HG03457 (cell line): ENCODE measurements at regions not wholly inside any gene's neighbourhood (a gene's known extent, or its start where the extent isn't known, plus 50 kb on each side); places are given as distances from the start of the nearest gene placed in this dataset.

Experiments
- ATAC-seq: cut with Tn5 transposase; IDR thresholded peaks from one replicate; pipeline ENCODE4 v1.9.1; 2021; ENCODE audit warnings: moderate number of reproducible peaks; ENCODE audit not compliant: unreplicated experiment

DNA sequence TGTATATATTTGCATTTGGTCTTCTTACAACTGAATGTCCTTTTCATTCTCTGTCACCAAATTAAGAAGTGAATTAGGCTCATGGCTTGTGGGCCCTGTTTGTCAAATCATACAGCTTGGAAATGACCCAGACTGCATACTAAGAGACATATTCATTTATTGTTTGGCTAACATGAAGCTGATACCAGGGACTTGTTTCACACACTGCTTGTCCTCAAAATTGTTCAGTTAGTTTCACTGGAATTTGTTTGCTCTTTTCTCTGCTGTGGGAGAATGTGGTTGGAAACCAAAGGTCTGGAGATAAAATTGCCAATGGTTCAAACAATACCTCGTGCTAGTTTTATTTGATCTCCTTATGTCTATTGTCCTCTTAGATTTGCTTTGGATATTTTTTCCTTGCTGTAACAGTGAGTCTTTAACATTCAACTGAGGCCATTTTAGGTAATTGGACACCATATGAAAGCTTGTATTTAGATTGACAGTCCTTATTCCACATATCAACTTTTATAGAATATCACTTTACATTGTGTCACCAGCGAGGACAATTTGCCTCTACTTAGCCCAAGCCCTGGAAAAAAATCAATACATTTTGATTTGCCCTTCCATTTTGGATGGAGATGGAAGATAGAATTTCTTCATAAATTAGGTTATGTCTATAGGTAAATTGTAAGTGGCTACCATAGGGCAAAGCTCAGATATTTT lies 144.3 kb upstream of the MTAP start:
- ATAC-seq = no peak

DNA sequence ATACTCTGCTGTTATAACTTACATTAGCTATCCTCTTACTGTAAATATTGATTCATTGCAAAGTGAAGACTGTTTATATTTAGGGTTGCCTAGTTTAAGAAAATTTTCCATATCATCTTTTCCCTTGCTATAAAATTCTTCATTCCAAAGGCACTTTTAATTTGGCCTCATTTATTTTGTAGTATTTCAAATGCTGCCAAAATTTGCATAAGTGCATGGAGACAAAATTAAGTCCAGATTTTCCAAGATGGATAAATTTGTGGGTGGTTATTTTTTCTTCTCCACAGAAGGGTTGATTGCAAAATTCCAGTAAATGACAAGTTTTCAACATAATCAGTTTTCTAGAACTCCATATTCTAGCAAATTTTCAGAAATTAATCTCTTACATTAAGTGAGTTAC lies 141.5 kb upstream of the MTAP start:
- no peak for ATAC-seq

DNA sequence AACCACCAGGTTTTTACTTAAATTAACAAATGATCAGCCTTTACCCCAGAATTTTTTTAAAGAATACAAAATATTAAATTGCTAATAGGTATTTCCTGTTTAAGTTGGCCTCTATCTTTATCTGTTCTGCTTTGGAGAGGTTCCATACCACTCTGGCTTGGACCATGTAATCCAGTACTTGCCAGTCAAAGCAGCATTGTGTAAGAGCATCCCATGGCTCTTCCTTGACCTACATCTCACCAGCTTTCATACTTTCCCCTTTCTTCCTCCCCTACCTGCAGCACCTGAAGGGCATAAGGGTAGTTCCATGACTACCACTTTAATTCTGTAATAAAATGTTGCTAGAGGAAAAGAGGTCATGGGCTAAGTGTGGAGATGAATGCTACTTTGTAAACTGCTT lies 140.8 kb upstream of the MTAP start:
- ATAC-seq = no peak

DNA sequence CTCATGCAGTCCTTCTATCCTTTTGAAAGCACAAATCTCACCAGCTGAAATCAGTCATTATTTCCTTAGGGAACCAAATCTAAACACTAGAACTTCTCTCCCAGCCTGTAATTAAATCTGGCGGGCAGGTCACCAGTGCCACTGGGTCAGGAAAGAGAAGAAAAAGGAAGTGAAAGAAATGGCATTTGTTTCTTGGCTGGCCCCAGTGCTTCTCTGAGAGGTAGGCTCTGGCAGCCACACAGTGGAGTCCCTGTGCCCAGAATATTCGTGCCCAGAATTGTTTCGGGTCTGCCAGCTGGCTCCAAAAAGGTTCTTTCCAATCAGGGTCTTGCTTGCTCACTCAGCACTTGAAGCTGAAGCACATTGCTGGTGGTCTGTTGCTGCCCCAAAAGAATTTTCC lies 133.9 kb upstream of the MTAP start:
- ATAC-seq = no peak

DNA sequence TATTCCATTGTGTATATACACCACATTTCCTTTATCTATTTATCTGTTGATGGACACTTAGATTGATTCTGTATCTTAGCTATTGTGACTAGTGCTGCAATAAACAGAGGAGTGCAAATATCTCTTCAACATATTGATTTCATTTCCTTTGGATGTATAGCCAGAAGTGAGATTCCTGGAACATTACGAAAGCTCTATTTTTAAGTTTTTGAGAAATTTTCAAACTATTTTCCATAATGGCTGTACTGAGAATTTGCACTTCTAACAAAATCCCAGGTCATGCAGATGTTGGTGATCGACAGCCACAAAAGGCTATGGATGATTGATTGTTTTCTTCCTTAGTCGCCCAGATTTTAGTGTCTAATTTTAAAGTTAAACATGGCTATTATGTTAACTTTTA lies 132.7 kb upstream of the MTAP start:
- ATAC-seq = no peak

DNA sequence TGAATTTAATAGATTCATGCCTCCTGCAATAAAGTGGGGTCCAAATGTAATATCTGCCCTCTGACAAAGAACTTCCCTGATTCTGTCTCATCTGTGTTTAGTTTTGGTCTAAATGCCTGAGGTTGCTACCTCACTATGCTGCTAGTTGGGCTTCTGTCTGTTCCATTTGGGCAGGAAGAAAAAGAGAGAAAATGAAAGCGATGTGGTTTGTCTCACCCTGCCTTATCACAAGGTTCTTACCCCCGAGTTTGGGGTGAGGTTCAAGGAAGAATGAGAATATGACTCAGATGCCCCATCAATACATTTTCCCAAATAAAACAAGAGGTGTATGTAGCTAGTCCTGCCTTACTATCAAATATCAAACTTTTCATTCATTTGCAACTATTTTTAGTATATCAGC lies 132.1 kb upstream of the MTAP start:
- no peak for ATAC-seq

DNA sequence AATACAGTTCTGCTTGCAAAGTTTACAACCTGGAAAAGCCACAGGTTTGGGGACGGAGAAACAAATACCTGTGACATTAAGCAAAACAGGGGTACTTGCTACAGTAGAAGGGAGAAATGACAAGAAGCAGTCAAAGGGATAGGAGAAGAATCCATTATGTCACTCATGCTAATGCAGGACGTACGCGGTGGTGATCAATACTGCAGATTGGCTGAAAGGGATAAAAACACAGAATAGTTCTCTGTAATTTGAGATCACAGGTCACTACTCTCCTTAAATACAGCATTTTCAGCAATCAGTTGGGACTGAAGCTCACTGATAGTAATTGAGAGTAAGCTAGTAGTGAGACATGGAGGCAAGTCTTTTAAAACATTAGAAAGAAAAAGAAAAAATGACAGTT lies 130.3 kb upstream of the MTAP start:
- no peak for ATAC-seq

DNA sequence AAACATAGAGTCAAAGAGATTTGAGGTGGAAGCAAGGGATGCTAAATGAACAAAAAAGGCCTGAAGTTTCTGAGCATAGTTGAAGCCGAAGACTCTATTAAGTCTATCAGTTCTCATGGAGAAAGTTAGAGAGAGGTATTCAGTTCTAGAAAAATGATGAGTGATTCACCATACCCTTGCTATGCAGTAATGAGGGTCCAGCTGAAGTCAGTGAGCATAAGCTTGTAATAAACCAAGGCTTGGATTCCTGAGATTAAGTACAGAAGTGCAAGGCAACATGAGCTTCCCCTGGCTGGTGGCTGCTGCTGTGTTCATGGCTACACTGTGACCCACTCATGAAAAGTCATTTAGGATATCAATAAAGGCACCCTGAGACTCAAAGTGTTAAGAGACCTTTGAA lies 129.7 kb upstream of the MTAP start:
- no peak for ATAC-seq

DNA sequence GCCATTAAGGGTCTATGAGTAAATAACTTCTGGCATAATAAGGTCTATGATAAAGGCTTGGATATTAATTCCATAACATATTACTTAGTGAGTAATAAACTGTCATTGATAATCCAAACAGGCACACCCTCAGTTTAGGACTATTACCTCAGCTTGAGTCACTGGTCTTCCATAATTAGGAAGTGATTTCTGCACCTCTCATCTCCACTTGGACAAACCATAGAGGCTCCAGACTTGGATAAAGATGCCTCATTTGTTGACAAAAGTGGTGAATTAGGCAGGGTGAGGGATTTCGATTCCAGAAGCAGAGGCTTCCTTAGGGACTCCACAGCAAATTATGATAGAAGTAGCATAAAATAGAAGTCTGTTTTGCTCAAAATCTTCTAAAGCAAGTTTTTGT lies 127.5 kb upstream of the MTAP start:
- ATAC-seq = no peak

DNA sequence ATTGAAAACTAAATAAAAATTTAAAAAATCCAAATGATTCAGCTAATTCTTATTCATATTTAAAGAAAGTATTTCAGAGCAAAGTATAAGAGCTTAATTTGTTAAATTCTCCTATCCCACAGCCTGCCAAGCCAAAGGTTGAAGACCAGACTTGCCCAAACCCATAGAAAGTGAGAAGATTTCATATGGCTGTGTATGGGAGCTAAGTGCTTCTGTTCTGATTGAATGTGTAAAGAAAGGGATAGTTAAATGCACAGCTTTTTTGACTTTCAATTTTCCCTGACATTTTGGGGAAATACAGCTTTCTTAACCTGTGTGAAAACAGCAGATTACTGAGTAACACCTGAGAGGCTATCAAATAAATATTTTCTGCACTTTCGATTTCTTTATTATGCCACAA lies 125.0 kb upstream of the MTAP start:
- ATAC-seq = no peak

DNA sequence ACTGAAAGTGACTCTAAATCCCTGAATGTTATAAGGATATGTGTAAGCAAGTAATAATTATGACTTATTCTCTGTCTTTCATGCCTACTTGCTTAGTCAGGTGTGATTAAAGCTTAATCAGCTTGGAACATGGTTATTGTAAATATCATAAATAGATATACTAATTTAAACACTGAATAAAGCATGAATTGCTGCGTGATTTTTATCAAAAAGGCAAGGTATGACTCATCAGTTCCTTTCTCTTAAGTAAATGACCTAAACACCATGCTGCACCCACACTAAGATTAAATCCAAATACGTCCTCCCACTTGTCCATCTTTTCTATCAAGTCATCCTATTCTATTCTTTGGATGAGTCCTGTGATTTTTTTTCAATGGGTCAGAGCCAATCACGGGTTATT lies 124.6 kb upstream of the MTAP start:
- no peak for ATAC-seq

DNA sequence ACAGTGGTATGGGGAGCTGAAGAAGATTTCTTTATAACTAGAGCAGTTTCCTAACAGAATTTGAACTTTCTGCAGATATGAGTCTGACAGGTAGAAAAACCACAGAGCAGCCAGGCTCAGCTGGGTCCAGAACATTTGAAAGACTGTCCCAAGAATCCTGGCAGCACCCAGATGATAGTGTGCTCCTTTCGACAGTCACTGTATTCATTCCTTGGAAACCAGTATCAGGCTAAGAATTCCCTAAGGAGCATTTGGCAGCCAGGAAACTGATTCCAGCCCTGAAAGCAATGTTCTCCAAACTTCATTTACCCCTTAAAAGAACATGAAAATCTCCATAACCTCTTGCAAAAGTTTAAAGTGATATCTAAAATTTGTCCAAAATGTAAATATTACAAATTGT lies 123.0 kb upstream of the MTAP start:
- no peak for ATAC-seq

DNA sequence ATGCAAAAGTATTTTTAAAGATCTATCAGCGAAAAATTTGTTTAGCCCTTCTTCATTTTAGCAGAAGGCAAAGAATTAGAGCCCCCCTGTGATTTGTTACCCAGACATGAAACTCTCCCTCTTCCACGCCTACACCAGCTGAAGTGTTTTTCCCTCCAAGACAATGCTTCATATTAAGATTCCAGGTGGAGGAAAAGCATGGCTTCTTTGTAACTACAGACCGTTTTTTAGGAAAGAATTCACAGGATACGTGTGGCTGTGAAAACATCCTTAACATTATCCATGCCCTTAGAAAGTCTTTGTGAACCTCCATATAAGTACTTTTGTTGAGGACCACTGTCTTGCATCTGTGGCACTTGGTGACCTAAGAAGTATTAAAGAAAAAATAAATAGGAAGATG lies 121.8 kb upstream of the MTAP start:
- ATAC-seq = no peak

DNA sequence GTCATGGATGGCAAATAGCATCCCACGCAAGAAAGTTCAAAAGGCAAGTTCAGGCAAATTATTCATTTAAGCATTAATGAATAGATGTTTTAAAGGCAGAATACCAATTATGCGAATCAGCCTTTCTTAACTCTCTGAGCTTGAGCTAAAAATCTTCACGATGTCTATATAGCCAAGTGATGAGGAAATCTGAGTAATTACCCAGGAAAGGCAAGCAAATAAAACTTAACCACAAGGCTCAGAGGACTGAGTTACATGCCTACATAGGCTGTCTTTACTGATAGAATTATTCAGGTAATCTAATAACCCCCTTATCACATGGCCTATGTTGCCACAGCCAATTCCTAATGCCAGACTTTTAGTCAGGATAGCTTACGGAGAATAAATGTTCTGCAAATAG lies 120.8 kb upstream of the MTAP start:
- ATAC-seq = no peak

DNA sequence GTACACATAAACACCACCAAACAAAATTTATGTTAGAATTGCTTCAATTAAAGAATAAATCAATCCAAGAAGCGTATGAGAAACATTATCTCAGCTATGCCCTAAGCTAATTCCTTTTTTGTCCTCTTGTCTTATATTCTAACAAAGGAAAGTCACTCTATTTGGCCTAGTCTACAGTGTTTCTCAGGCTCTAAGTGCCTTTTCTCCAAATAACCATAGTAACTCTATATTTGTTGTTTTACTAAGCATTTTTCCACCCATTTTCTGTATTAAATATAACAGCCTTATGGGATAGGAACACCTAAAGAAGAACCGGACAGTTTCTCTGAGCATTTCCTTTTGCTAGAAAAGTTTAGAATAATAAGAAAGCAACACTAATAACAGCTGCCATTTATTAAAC lies 120.1 kb upstream of the MTAP start:
- ATAC-seq = no peak

DNA sequence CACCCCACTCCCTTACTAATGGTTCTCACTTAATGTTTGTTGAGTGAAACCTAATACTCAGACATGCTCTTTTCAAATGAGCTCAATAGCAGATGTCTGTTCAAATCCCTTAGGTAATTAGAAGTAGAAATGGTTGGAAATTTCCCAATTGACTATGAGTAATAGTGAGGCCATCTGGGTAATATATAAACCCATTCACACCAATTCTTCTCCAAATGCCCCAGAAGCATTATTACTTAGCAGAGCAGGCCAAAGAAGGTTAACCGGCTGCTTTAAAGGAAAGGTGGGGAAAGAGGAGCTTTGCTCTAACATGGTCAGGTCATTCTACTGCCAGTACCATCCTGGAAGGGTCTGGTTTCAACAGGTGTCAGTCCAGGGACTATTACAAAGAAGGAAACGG lies 119.5 kb upstream of the MTAP start:
- no peak for ATAC-seq

DNA sequence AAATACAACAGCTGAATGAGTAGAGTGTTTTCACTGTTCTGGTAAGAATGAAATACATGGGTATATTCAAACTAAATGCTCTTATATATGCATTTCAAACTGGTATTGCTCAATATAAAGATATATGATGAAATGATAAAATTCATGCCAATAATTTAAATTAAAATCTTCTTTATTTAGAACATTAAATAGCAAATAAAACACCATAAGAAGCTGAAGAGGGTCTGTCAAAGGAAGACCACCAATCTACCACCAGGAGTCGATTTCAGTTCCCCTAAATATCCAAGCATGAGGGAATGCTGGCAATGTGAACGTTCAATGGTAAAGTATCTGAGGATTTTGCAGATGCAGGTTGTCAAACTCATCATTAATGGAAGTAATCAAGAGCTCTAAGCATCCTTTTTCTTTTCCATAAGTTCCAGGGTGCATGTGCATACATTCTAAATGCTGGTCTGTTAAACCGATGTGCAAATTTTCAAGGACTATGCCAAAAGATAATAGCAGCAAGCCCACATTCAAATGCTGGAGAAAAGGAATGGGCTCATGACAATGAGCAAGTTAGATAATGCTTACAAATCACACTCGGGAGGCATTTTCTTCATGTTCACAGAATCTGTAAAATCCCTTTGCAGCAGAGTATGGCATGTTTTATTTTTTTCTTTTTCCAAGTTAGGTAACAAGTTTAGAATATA lies 118.8 kb upstream of the MTAP start:
- ATAC-seq = no peak

DNA sequence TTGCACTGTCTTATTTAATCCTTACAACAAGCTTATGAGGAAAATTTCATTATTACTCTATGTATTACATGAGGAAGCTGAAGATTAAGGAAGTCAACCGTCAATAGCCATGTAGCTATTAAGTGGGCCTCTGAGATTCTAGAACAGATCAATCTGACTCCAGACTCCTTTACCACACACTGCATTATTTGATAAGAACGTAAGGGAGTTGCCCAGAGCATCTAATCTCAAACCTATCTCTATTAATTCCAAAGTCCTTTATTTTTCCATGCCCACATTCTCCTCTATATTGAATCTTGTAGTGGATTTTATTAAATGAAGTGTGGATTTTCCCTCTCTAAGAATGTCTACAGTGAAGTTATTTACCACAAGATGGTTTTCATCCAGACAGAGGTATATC lies 118.2 kb upstream of the MTAP start:
- no peak for ATAC-seq

DNA sequence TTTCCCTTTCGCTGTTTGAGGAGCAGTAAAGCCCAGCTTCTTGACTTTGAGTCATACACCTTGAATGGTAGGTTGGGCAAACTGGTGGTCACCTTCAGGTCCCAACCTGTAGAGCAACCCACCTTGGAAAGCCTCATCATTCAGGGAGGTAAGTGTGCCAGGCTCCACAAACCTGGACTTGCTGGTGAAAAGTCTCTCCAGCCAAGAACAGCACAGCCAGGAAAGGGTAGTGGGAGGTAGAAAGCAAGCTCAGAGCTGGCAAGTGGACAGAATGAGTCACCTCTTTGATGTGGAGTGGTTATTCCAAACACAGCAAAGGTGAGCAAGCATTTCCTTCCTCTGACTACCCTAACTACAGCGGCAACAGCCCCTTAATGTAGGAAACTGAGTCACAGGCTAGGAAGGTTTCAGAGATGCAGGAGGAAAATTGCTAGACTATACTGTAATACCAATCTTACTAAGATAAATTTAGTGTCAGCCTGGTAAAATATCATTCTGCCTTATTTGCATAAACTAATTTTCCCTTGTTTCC lies 117.5 kb upstream of the MTAP start:
- ATAC-seq = no peak

DNA sequence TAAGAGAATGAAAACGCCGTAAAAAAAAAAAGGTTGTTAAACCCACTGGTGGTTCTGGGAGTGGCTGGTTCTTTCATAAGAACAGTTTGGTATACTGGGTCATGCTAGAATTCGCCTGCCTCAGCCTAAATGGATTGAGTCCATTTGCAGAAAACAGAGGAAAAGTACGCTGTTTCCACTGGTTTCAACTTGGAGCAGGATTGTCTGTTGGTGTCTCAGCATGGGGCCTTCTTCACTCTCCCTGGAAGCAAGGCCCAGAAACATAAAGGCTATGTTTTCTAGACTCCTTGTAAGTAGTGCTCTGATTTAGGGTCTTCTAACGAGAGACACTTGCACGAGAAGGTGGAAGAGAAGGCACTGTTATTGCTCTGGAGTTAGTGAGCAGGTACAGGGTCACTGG lies 116.9 kb upstream of the MTAP start:
- ATAC-seq = no peak

DNA sequence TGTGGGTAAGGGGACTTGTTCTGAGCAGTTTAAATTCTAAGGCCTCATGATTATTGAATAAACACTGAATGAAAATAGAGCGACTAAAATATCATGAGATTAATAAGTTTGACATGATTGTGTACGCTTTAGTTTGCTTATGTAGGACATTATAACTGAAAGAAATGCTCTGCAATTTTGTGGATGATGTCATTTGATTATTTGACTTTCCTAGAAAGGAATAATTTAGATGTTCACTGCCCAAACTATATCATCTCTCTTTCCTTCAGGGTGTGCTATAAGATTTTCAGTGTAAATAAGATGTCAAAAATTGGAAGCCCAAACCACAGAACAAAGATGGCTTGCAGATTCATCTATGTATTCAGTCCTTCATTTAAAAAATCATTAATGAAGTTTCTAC lies 115.7 kb upstream of the MTAP start:
- ATAC-seq = no peak

DNA sequence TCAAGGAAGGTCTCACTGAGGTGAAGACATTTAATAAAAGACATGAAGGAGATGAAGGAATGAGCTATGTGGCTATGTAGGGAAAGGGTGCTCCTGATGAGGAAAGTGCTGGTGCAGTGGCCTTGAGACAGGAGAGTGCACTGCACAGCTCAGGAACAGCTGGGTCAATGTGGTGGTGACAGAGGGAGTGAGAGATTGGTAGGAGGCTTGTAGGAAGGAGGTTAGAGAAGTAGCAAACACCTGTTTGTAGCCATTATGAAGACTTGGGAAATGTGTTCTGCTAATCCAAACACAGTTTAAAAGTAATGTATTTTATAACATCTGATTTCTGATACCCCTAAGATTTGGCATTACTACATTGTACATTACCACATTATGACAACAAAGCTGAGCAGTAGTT lies 115.1 kb upstream of the MTAP start:
- ATAC-seq = no peak
